ENCODE measurements at regions not wholly inside any gene's neighbourhood (a gene's known extent, or its start where the extent isn't known, plus 50 kb on each side); places are given as distances from the start of the nearest gene placed in this dataset.

DNA sequence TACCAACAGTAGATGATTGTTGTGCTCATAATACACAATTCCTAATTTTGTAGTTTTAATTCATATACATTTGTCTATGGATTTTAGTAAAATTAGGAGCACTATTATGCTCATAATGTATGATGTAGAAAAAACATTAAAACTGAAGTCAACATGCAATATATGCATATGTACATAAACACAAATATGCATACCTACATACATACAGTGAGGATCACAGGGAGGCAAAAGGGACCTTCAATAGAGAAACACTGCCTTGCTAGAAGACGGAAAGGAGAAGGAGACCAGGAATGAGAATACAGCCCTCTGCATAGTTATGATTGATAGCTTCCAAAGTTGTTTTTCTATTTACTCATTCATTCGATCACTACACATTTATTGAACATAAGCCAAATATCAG lies 606.5 kb downstream of the LMO4 start:
- TF ChIP-seq, protein P1, sequence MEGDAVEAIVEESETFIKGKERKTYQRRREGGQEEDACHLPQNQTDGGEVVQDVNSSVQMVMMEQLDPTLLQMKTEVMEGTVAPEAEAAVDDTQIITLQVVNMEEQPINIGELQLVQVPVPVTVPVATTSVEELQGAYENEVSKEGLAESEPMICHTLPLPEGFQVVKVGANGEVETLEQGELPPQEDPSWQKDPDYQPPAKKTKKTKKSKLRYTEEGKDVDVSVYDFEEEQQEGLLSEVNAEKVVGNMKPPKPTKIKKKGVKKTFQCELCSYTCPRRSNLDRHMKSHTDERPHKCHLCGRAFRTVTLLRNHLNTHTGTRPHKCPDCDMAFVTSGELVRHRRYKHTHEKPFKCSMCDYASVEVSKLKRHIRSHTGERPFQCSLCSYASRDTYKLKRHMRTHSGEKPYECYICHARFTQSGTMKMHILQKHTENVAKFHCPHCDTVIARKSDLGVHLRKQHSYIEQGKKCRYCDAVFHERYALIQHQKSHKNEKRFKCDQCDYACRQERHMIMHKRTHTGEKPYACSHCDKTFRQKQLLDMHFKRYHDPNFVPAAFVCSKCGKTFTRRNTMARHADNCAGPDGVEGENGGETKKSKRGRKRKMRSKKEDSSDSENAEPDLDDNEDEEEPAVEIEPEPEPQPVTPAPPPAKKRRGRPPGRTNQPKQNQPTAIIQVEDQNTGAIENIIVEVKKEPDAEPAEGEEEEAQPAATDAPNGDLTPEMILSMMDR (IDR thresholded peaks at IDR 0.05 in 2 of 3, conservative IDR thresholded peaks at IDR 0.05 in 1 of 3; ENCODE audit: control insufficient read depth in 2 of 3, extremely low read depth in 1 of 3, insufficient read depth in 1 of 3, low read depth in 3 of 3, low read length in 3 of 3), result no peak
- no peak for TF ChIP-seq POLR2A (IDR thresholded peaks at IDR 0.05; ENCODE audit: low read depth, low read length)
- no peak for TF ChIP-seq ZNF274 (IDR thresholded peaks at IDR 0.05; ENCODE audit: insufficient read depth, insufficient read length)
- TF ChIP-seq EZH2 (IDR thresholded peaks at IDR 0.05; ENCODE audit: borderline replicate concordance, control insufficient read depth, low read depth, low read length), result no peak
- no peak for TF ChIP-seq EP300 (IDR thresholded peaks at IDR 0.05; ENCODE audit: borderline replicate concordance in 1 of 2, control insufficient read depth in 1 of 2, low read depth in 2 of 2, low read length in 2 of 2)
- TF ChIP-seq SIN3A (IDR thresholded peaks at IDR 0.05; ENCODE audit: low read depth, low read length), result no peak
- TF ChIP-seq, protein P2, sequence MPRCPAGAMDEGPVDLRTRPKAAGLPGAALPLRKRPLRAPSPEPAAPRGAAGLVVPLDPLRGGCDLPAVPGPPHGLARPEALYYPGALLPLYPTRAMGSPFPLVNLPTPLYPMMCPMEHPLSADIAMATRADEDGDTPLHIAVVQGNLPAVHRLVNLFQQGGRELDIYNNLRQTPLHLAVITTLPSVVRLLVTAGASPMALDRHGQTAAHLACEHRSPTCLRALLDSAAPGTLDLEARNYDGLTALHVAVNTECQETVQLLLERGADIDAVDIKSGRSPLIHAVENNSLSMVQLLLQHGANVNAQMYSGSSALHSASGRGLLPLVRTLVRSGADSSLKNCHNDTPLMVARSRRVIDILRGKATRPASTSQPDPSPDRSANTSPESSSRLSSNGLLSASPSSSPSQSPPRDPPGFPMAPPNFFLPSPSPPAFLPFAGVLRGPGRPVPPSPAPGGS (IDR thresholded peaks at IDR 0.05; ENCODE audit: borderline replicate concordance, insufficient read depth, low read depth, low read length, poor library complexity, severe bottlenecking), result no peak
- no peak for TF ChIP-seq MAX (IDR thresholded peaks at IDR 0.05; ENCODE audit: low read depth, low read length)
- TF ChIP-seq, protein P3, sequence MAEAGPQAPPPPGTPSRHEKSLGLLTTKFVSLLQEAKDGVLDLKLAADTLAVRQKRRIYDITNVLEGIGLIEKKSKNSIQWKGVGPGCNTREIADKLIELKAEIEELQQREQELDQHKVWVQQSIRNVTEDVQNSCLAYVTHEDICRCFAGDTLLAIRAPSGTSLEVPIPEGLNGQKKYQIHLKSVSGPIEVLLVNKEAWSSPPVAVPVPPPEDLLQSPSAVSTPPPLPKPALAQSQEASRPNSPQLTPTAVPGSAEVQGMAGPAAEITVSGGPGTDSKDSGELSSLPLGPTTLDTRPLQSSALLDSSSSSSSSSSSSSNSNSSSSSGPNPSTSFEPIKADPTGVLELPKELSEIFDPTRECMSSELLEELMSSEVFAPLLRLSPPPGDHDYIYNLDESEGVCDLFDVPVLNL (IDR thresholded peaks at IDR 0.05; ENCODE audit: low read depth, low read length), result no peak
- no peak for TF ChIP-seq JUND (IDR thresholded peaks at IDR 0.05; ENCODE audit: low read depth, low read length)
- no peak for TF ChIP-seq IRF4 (IDR thresholded peaks at IDR 0.05; ENCODE audit: low read depth, low read length)

All from GM12878 (cell line).